ENCODE measurements at regions not wholly inside any gene's neighbourhood (a gene's known extent, or its start where the extent isn't known, plus 50 kb on each side); places are given as distances from the start of the nearest gene placed in this dataset.
A peak's percentile ranks its signal among the peaks of the same experiment; 100 is the strongest.

DNA sequence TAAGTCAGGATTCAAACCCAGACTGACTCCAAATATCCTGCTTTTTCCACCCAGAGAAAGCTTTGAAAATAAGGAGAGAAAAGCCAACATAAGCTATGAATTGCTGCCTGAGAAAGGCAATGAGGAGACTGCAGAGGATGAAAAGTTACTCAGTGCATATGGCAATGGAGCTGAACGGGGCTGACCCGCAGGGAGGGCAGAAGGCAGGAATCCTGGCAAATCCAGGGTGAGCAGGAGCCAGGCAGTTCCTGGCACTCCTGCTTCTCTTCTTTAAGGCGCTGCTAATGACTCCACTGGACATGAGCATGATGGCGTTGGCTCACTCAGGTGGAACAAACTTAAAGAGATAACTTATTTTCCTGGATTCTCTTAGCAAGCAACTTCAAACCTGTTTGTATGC lies 95.2 kb upstream of the TMCC3 start:
- no peak for DNase-seq

DNA sequence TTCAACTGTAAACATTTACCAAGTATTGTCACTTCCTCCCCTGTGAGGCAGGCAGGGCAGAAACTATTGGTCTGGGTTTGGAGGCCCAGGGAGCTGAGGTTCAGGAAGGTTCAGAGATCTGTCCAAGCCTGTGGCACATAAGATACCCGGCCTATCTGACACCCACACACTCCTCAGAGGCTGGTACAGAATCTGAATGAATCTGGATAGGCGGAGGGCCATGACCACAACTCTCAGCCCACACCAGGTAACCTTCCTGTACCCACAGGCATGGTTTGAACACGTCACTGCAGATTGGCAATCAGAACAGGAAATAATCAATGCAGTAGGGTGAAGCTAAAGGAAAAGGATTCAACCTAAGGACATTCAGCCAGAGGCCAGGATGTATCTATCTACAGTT lies 92.8 kb upstream of the TMCC3 start:
- no peak for DNase-seq

DNA sequence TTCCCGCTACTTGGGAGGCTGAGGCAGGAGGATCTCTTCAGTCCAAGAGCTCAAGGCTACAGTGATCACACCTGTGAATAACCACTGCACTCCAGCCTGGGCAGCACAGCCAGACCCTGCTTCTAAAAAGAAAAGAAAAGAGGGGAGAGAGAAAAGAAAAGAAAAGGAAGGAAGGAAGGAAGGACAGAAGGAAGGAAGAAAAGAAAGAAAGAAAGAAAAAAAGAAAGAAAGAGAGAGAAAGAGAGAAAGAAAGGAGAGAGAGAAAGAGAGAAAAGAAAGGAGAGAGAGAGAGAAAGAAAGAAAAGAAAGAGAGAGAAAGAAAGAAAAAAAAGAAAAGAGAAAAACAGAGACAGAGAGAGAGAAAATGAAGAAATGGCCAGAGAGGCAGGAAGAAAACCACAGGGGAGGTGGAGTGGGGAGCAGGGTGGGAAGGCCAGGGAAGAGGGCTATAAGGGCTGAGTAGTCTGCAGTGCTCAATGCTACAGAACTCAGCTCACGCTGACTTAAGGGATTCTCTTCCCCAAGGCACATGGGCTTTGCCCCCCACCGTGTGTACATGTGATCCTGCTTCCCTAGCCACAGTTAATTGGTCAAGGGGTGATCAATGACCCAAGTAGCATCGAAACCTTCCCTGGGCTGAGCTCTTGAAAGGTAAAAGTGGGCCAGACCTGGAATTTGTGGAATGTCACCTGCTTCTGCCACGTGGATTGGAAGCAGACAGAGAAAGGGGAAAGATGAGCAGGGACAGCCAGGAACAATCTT lies 90.4 kb upstream of the TMCC3 start:
- no peak for DNase-seq

DNA sequence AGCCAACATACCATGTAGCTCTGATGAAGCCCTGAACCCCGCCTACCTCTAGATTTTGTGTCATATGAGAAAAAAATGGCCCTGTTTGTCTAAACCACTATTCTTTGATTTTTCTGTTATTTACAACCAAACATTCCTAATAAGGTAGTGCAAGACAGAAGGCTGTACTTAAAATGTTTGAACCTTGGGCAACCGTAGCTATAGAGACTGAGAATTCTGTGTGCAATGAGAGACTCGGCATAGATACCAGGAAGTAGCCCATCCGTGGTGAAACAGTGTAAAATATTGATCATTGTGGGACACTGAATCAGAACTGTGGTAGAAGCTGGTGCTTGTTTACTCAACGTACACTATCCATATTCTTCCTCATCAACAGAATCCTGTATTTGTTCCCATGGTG lies 86.5 kb upstream of the TMCC3 start:
- DNase-seq: no peak

DNA sequence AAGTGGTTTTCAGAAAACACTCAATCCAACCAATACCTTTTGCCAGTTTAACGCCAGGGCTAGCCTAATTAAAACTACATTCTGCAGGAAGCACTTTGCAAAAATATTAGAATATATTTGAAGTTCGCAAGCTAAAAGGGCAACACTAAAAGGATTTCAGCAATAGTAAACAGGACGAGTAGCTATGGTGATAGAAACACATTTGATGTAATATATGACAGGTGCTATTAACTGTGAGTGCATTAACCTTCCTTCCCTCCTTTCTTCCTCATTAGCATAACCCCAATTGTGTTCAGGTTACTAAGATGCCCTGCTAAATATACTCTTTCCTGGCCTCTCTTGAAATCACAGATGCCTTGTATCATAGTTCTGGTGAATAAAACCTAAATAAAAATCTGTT lies 85.6 kb upstream of the TMCC3 start:
- DNase-seq: no peak

- DNase-seq: no peak
Measured at GRCh38 chr12:94733727-94734126, 83.4 kb upstream of the TMCC3 start.

GRCh38 chr12:94732367-94732990 lies 82.1 kb upstream of the TMCC3 start:
- no peak for DNase-seq

GRCh38 chr12:94731733-94732360 lies 81.5 kb upstream of the TMCC3 start:
- no peak for DNase-seq

DNA sequence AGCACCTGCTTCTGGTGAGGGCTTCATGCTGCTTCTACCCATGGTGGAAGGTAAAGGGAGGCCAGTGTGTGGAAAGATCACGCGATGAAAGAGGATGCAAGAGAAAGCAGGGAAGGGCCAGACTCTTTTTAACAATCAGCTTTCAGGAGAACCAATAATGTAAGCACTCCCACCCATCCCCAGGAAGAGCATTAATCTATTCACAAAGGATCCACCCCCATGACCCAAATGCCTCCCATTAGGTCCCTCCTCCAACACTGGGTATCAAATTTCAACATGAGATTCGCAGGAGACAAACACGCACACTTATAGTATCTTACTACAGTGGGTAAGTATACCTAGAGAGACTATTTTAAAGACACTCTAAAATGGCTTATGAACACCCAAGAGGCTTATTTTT lies 80.5 kb upstream of the TMCC3 start:
- DNase-seq: no peak

DNA sequence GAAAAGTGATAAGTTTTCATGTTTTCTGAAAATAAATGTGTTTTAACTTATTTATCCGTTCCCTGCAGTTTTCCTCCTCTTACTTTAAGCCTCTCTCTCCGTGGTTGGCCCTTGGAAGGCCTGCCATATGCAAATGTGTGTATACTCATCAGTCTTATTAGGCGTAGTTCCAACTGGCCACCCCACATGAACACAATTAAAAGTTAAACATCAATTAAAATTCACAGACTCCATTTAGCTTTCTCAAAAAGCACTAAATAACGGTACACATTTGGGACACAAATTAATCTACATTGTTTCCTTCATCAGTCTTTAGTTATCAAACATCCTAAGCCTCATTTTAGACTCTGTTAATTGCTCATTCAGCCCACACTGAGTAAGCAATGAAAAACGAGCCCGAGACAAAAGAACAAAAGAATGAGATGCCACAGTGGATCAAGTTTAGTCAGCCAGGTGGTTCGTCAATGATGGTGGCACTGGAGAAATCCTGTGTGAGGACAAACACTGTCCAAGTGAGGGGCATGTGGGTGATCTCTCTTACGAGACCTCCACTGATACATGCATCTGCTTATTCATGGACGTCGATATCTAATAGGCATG lies 76.0 kb upstream of the TMCC3 start:
- no peak for DNase-seq

- peak; percentile 21 for DNase-seq
Measured at GRCh38 chr12:94725375-94726168, 75.2 kb upstream of the TMCC3 start.

DNA sequence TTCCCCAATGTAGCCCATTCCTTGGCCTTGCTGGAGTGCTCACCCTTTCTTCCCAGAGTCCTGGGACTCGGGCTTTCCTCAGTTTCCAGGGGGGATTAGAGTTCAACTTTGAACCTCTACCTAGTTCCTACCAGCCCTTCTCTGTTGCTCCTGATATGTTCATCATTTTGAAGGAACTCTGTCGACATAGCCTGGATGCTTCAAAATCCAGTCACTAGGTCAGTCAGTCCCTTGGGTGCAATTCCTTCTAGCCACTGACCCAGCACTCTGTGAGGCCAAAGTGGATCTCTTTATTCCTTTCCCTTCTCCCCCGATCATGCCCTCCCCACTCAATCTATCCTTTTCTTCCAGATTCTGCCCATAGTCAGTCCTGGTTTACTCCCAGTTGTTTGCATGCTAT lies 72.3 kb upstream of the TMCC3 start:
- DNase-seq: no peak

DNA sequence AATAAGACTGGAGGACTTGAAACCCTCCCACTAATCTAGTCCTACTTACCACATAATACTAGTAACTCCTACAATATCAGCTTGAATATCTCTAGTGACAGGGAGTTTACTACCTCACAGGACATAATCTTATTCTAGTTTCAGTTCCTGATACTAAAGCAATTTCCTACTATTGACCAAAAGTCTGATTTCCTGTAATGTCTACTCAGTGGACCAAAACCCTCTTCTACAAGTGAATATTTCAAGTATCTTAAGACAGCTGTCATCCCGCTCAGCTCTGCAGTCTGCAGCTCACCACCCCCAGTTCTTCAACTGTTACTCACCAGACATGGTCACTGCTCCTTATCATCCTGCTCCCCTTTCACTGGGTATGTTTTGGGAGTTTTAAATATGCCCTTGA lies 70.8 kb upstream of the TMCC3 start:
- no peak for DNase-seq

GRCh38 chr12:94718114-94718513 lies 67.8 kb upstream of the TMCC3 start:
- DNase-seq: peak; percentile 80

DNA sequence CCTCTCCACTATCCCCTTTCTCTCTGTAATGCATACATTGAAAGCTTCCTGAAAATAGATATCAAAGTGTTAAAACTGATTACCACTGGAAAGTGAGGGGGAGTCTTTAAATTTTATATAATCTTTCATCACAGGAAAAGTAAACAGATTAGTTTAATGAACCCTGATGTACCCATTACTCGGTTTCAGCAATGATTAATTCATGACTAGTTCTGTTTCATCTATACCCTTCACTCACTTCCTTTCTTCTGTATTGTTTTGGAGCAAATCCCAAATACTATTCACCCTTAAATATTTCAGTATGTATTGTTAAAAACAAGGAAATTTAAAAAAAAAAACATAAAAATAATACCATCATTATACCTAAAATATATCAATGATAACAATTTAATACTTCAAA lies 67.3 kb upstream of the TMCC3 start:
- no peak for DNase-seq

DNA sequence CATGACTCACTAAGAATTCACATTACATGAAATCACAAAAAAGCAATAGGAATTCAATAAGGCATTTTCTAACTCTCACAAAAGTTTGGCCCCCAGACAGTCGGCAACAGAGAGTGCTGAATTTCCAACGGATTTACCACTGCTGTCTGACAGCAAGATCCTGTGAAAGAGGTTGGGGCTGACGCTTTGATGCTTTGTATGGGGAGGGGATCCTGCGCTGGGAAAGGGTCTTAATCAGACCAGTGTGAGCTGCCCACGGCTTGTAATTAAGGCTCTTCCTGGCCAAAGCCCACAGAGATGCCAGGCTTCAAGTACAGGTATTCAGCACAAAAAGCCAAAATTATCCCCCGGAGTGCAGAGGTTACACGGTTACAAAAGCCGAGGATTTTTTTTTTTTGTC lies 66.8 kb upstream of the TMCC3 start:
- DNase-seq: no peak

DNA sequence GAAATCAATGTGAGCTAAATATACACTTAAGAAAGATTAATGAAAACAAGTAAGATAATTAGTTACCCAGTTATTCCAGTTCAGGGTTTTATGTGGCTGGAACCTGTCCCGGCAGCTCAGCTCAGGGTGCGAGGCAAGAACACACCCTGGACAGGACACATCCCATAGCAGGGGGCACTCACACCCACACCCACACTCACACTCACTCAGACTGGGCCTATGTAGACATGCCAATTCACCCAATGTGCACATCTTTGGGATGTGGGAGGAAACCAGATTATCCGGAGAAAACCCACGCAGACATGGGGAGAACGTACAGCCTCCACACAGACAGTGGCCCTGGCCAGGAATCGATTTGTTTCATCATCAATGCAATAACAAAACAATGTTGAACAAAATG lies 66.0 kb upstream of the TMCC3 start:
- no peak for DNase-seq

- no peak for DNase-seq
Measured at GRCh38 chr12:94714378-94715114, 64.2 kb upstream of the TMCC3 start.

GRCh38 chr12:94712815-94713515 lies 62.6 kb upstream of the TMCC3 start:
- DNase-seq: no peak

- DNase-seq: no peak
Measured at GRCh38 chr12:94710933-94711332, 60.6 kb upstream of the TMCC3 start.

- DNase-seq: no peak
Measured at GRCh38 chr12:94707892-94708291, 57.5 kb upstream of the TMCC3 start.

DNA sequence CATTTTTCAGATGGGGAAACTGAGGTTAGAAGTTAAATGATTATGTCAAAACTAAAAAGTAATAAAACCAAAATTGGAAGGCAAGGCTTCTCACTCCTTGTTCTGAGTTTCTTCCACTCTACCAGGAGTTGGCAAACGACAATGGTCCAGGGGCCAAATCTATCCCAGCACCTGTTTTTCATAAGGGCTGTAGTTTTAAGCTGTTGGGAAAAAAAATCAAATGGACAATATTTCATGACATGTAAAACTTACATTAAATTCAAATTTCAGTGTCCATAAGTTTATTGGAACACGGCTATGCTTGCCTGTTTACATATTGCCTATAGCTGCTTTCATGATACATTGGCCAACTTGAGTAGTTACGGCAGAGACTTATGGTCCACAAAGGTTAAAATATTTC lies 56.7 kb upstream of the TMCC3 start:
- no peak for DNase-seq
